K562 (cell line): ENCODE measurements at regions not wholly inside any gene's neighbourhood (a gene's known extent, or its start where the extent isn't known, plus 50 kb on each side); places are given as distances from the start of the nearest gene placed in this dataset.

ENCODE experiments used
- ATAC-seq: fragments of 200-7000 bp; cut with Tn5 transposase; 3 replicates; pipeline ENCODE4 v1.9.1; 2020; ENCODE audit warnings: moderate library complexity
- BruUV-seq: library from RNA; stranded (reverse); fragments of 400-500 nt; replicated peaks from 2 replicates; lab custom pipeline; 2021; lab: Mats Ljungman, UMichigan
- CTCF ChIA-PET: fragments of 300-600 bp; formaldehyde crosslinking; extraction: SDS; loops from one replicate; lab custom pipeline; 2021; ENCODE audit warnings: low intra/inter-chr PET ratio; lab: Yijun Ruan, JAX
- POLR2A ChIA-PET: fragments of 300-600, 350-650 bp; sonication (Branson Sonifier 250); formaldehyde crosslinking; extraction: SDS; loops from one replicate; lab custom pipeline; 2021; ENCODE audit warnings: antibody characterized with exemption, inconsistent platforms; lab: Yijun Ruan, JAX
- DNase-seq, 4 experiments: peaks; one replicate each; pipeline versions ENCODE4 v3.0.0 to v3.0.0-alpha.2; 2011 to 2018; ENCODE audit warnings: low spot score in 3 of 4, mixed read lengths in 3 of 4; ENCODE audit errors: extremely low read depth in 1 of 4
- FAIRE-seq: peaks from 2 replicates; lab custom pipeline; 2011; peaks lifted over from hg19 to GRCh38; lab: Jason Lieb, UNC
- H2AFZ ChIP-seq: 2 replicates; pipeline ENCODE4 v1.6.0; 2011; ENCODE audit warnings: low read depth, low read length, control low read depth, inconsistent platforms
- H3K27ac ChIP-seq: fragments of 200-600 bp; 3 replicates; pipeline ENCODE4 v1.8.0; 2011; ENCODE audit warnings: low read depth, mild to moderate bottlenecking, control low read depth, inconsistent platforms, low read length, moderate library complexity, mixed read lengths; ENCODE audit errors: extremely low read depth
- H3K27me3 ChIP-seq, 2 experiments: fragments of 300-600 bp in 1 of 2; 2 replicates in 1 of 2; 3 replicates in 1 of 2; pipeline versions ENCODE4 v1.6.0 to v1.8.0; 2011; ENCODE audit warnings: inconsistent platforms in 2 of 2, low read length in 2 of 2, mild to moderate bottlenecking in 1 of 2, mixed read lengths in 1 of 2, moderate library complexity in 1 of 2; ENCODE audit not compliant: control insufficient read depth in 2 of 2, insufficient read depth in 2 of 2
- H3K36me3 ChIP-seq: fragments of 300-600 bp; 3 replicates; pipeline ENCODE4 v1.8.0; 2011; ENCODE audit warnings: mild to moderate bottlenecking, low read length, inconsistent platforms; ENCODE audit not compliant: control insufficient read depth, insufficient read depth
- H3K4me1 ChIP-seq, 2 experiments: fragments of 200-600 bp in 1 of 2; replicated peaks in 1 of 2; 2 replicates in 1 of 2; 3 replicates in 1 of 2; pipeline versions ENCODE4 v1.5.1 to v1.8.0; 2011; ENCODE audit warnings: inconsistent platforms in 2 of 2, low read length in 2 of 2, mild to moderate bottlenecking in 1 of 2, mixed read lengths in 1 of 2, moderate library complexity in 1 of 2; ENCODE audit not compliant: control insufficient read depth in 2 of 2, insufficient read depth in 2 of 2
- H3K4me2 ChIP-seq: 2 replicates; pipeline ENCODE4 v1.6.1; 2011; ENCODE audit warnings: low read length, control low read depth, inconsistent platforms, mixed read lengths; ENCODE audit not compliant: insufficient read depth
- H3K4me3 ChIP-seq: fragments of 200-600 bp; sonication (generic), shearing (Covaris generic); 2 replicates; pipeline ENCODE4 v1.5.1; 2016; ENCODE audit warnings: control low read depth, inconsistent platforms
- H3K79me2 ChIP-seq: fragments of 200-600 bp; 3 replicates; pipeline ENCODE4 v1.8.0; 2011; ENCODE audit warnings: low read length, inconsistent platforms; ENCODE audit not compliant: control insufficient read depth, insufficient read depth
- H3K9ac ChIP-seq, 2 experiments: 2 replicates each; pipeline versions ENCODE4 v1.6.0 to v1.6.1; 2011; ENCODE audit warnings: low read depth in 2 of 2, low read length in 2 of 2, control low read depth in 1 of 2, inconsistent platforms in 1 of 2, mild to moderate bottlenecking in 1 of 2, mixed read lengths in 1 of 2; ENCODE audit not compliant: insufficient read depth in 1 of 2
- H3K9me1 ChIP-seq: one replicate; pipeline ENCODE4 v1.6.0; 2011; ENCODE audit warnings: inconsistent platforms, mild to moderate bottlenecking, low read length, moderate library complexity; ENCODE audit not compliant: control insufficient read depth, insufficient read depth
- H3K9me3 ChIP-seq: replicated peaks from 2 replicates; pipeline ENCODE4 v1.5.1; 2011; ENCODE audit warnings: low read depth, low read length, inconsistent platforms; ENCODE audit not compliant: control insufficient read depth, insufficient read depth
- H4K20me1 ChIP-seq: replicated peaks from 2 replicates; pipeline ENCODE4 v1.6.1; 2011; ENCODE audit warnings: low read length, inconsistent platforms, mixed read lengths; ENCODE audit not compliant: control insufficient read depth, insufficient read depth
- BRCA1 ChIP-seq, 2 experiments: fragments of 450-650 bp in 1 of 2; sonication (generic) in 1 of 2; formaldehyde crosslinking in 1 of 2; IDR thresholded peaks; 2 replicates each; pipeline versions ENCODE4 v1.5.0 to v1.6.1; 2017 to 2020; ENCODE audit warnings: mild to moderate bottlenecking in 1 of 2, missing genetic modification reagents in 1 of 2
- CC2D1A ChIP-seq: fragments of 450-650 bp; IDR thresholded peaks from 2 replicates; pipeline ENCODE4 v1.6.1; 2017; ENCODE audit warnings: mild to moderate bottlenecking
- E2F1 ChIP-seq: sonication (generic); formaldehyde crosslinking; IDR thresholded peaks from 2 replicates; pipeline ENCODE4 v1.8.1; 2023; ENCODE audit warnings: mild to moderate bottlenecking, missing genetic modification reagents, moderate library complexity
- ELK1 ChIP-seq: sonication (generic); formaldehyde crosslinking; IDR thresholded peaks from 2 replicates; pipeline ENCODE4 v1.8.1; 2022; ENCODE audit warnings: missing genetic modification reagents
- SETDB1 ChIP-seq: IDR thresholded peaks from one replicate; pipeline ENCODE4 v1.6.1; 2012; ENCODE audit warnings: low read length, control low read depth, inconsistent platforms
- SRSF3 ChIP-seq: fragments of 200-400 bp; formaldehyde crosslinking; IDR thresholded peaks from 2 replicates; pipeline ENCODE4 v1.6.1; 2016; ENCODE audit warnings: mild to moderate bottlenecking, low read length, moderate library complexity; ENCODE audit not compliant: insufficient read depth
- ZBTB12 ChIP-seq: fragments of 250-450 bp; sonication (Bioruptor Pico); IDR thresholded peaks from 2 replicates; pipeline ENCODE4 v1.4.0; 2020
- ZHX1 ChIP-seq: fragments of 150-350 bp; conservative IDR thresholded peaks from 2 replicates; pipeline ENCODE4 v1.6.1; 2014; ENCODE audit warnings: low read length
- ZKSCAN8 ChIP-seq: fragments of 200-800 bp; sonication (Bioruptor generic); IDR thresholded peaks from 2 replicates; pipeline ENCODE4 v1.6.1; 2016; ENCODE audit warnings: missing genetic modification characterization, missing compliant biosample characterization
- ZNF561 ChIP-seq: fragments of 450-650 bp; formaldehyde crosslinking; conservative IDR thresholded peaks from 2 replicates; pipeline ENCODE4 v1.4.0; 2020; ENCODE audit warnings: mild to moderate bottlenecking, moderate library complexity
- WGBS: fragments of 100-300 bp; shearing (Covaris generic); methylation state at CpG from one replicate; pipeline ENCODE4 v1.1.6; 2016; ENCODE audit warnings: low coverage, mixed read lengths; ENCODE audit not compliant: insufficient coverage; ENCODE audit errors: missing lambda C conversion rate; 5-methylcytosine and 5-hydroxymethylcytosine counted together
- in situ Hi-C: fragments of 300-500 bp; cut with MboI; formaldehyde crosslinking; loops from 4 replicates; pipeline ENCODE4 v1.15.0; 2018; ENCODE audit warnings: inconsistent platforms, mixed read lengths
- intact Hi-C: fragments of 100-400 bp; cut with micrococcal nuclease; formaldehyde crosslinking; loops from 2 replicates; pipeline ENCODE4 v1.14.2; 2022

- Histone ChIP-seq H3K4me3 (no peak overlapping the region), H3K9ac (no peak overlapping the region), H3K27me3 (peaks cover 0 to 2% of the 10 kb centered on the region in 2 experiments; a peak in 2 of 5 replicates), H3K9me3 (no peaks in the 10 kb centered on the region), H2AFZ (no peak overlapping the region), H3K36me3 (no peaks in the 10 kb centered on the region), H3K79me2 (no peaks in the 10 kb centered on the region), H3K27ac (no peak overlapping the region), H3K4me2 (no peak overlapping the region), H3K4me1 (no peaks in the 10 kb centered on the region), H4K20me1 (no peaks in the 10 kb centered on the region; the same call in 1 of the 2 replicates), H3K9me1 (no peaks in the 10 kb centered on the region)
- FAIRE-seq, result no peak
- DNase-seq, result no peak
- in situ Hi-C loops (no loop called here), intact Hi-C loops (no loop called here)
- no CpG with 5 or more reads among the region's 1 CpG for WGBS
- TF ChIP-seq ZBTB12 (CRISPR knock-in tag) (no peak), ZKSCAN8 (CRISPR knock-in tag) (no peak)
- ChIA-PET POLR2A (no interaction called here), CTCF (no interaction called here)
- no TSS peak for BruUV-seq
- no peak for ATAC-seq
These were observed 210.2 kb downstream of the TLE3 start for GRCh38 chr15:69887553-69887952.

GRCh38 chr15:69888406-69888805 lies 209.3 kb downstream of the TLE3 start:
- no TSS peak for BruUV-seq
- CTCF ChIA-PET, result no interaction called here
- TF ChIP-seq ELK1, result no peak
- TF ChIP-seq CC2D1A, result no peak
- TF ChIP-seq SRSF3, result no peak
- no peak for TF ChIP-seq E2F1 (CRISPR knock-in tag)
- TF ChIP-seq ZHX1, result no peak
- TF ChIP-seq BRCA1 (IDR thresholded peaks at IDR 0.05), result no peak
- TF ChIP-seq BRCA1 (CRISPR knock-in tag; IDR thresholded peaks at IDR 0.05), result no peak
- TF ChIP-seq SETDB1, result no peak
- no peak for TF ChIP-seq ZNF561 (CRISPR knock-in tag)

More at GRCh38 chr15:69888406-69888805, 209.3 kb downstream of the TLE3 start:
- no peaks in the 10 kb centered on the region for H3K9me3 ChIP-seq
- ATAC-seq, result no peak
- no peak overlapping the region for H3K27ac ChIP-seq
- H3K9ac ChIP-seq, result no peak overlapping the region
- peaks cover 0 to 2% of the 10 kb centered on the region in 2 experiments; a peak in 2 of 5 replicates for H3K27me3 ChIP-seq
- no peak for FAIRE-seq
- POLR2A ChIA-PET, result no interaction called here
- 0% methylated on average over 2 of the region's 2 CpGs for WGBS
- intact Hi-C loops (no loop called here), in situ Hi-C loops (no loop called here)
- H4K20me1 ChIP-seq, result no peaks in the 10 kb centered on the region; the same call in 1 of the 2 replicates
- no peaks in the 10 kb centered on the region for H3K4me1 ChIP-seq
- no peak overlapping the region for H2AFZ ChIP-seq
- H3K4me3 ChIP-seq, result no peak overlapping the region
- no peak overlapping the region for H3K4me2 ChIP-seq
- H3K9me1 ChIP-seq, result no peaks in the 10 kb centered on the region
- DNase-seq, result no peak
- no peaks in the 10 kb centered on the region for H3K36me3 ChIP-seq
- no peaks in the 10 kb centered on the region for H3K79me2 ChIP-seq
